Subcutaneous abdominal adipose tissue (tissue), 5 donors: ENCODE measurements at regions not wholly inside any gene's neighbourhood (a gene's known extent, or its start where the extent isn't known, plus 50 kb on each side); places are given as distances from the start of the nearest gene placed in this dataset.
"Not testable (repeated sequence)": the region's sequence is repeated elsewhere in the genome, so short reads cannot be mapped to it uniquely, and the experiment has no call there.

ENCODE experiments used
- H3K27ac ChIP-seq: one replicate; pipeline ENCODE4 v1.7.0; 2013; ENCODE audit warnings: low read depth, mild to moderate bottlenecking, inconsistent platforms, low read length, moderate library complexity
- H3K27me3 ChIP-seq, 5 donors: one replicate each; pipeline ENCODE4 v1.7.0; 2013; ENCODE audit warnings: low read length in 5 of 5, inconsistent platforms in 1 of 5; ENCODE audit not compliant: control insufficient read depth in 5 of 5, insufficient read depth in 4 of 5
- H3K36me3 ChIP-seq, 5 donors: one replicate each; pipeline ENCODE4 v1.7.0; 2013; ENCODE audit warnings: low read length in 5 of 5; ENCODE audit not compliant: control insufficient read depth in 5 of 5, insufficient read depth in 5 of 5
- H3K4me1 ChIP-seq, 5 donors: one replicate each; pipeline ENCODE4 v1.7.0; 2013; ENCODE audit warnings: low read length in 5 of 5, mild to moderate bottlenecking in 3 of 5, moderate library complexity in 1 of 5; ENCODE audit not compliant: control insufficient read depth in 5 of 5, insufficient read depth in 5 of 5
- H3K4me3 ChIP-seq, 5 donors: one replicate each; pipeline ENCODE4 v1.7.0; 2013; ENCODE audit warnings: low read length in 5 of 5, low read depth in 1 of 5
- H3K9ac ChIP-seq, 5 donors: one replicate each; pipeline ENCODE4 v1.7.0; 2013; ENCODE audit warnings: low read length in 5 of 5, mild to moderate bottlenecking in 4 of 5, moderate library complexity in 3 of 5
- H3K9me3 ChIP-seq, 5 donors: one replicate each; pipeline ENCODE4 v1.7.0; 2013; ENCODE audit warnings: low read length in 5 of 5; ENCODE audit not compliant: control insufficient read depth in 5 of 5
- donor health status: healthy.
- donor health status: healthy.
- donor health status: healthy.
- donor health status: healthy.
- donor health status: healthy.

DNA sequence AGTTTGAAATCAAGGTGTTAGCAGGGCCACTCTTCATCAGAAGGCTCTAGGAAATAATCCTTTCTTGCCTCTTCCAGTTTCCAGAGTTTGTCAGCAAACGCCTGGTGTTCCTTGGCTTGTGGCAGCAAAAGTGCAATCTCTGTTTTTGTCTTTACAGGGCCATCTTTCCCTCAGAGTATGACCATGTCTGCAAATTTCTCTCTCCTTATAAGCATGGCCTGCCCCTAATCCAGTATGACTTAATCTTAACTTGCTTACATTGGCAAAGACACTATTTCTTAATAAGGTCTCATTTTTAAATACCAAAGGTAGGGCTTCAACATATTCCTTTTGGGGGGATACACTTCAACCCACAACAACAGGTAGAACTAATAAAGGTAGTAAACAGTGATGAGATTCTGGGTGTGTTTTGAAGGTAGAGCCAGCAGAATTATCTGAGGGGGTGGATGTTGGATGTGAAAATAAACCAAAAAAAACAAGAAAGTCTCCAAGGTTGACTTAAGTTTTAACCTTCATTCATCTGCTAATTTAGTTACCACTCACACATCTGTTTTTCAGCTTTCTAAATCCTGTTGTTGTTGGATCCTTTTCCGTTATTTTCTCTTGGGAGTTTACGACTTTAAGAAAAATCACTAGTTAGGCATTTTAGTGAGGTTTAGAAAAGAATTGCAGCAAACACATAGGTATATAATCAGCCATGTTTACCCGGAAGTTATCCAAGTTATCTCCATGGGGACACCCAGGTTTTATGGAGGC lies 234.4 kb upstream of the FIGN start:
- Histone ChIP-seq H3K9me3 (no peaks in the 10 kb centered on the region), H3K4me1 (peaks cover 0 to 3% (median 0%) of the 10 kb centered on the region in 5 donors), H3K27ac (no peak overlapping the region), H3K27me3 (no peaks in the 10 kb centered on the region), H3K9ac (no peak overlapping the region), H3K4me3 (no peak overlapping the region), H3K36me3 (no peaks in the 10 kb centered on the region)

GRCh38 chr2:163964278-163964677 lies 228.5 kb upstream of the FIGN start:
- not testable (repeated sequence) for H3K36me3 ChIP-seq, H3K27me3 ChIP-seq, H3K9ac ChIP-seq, H3K27ac ChIP-seq, H3K9me3 ChIP-seq, H3K4me1 ChIP-seq, H3K4me3 ChIP-seq

DNA sequence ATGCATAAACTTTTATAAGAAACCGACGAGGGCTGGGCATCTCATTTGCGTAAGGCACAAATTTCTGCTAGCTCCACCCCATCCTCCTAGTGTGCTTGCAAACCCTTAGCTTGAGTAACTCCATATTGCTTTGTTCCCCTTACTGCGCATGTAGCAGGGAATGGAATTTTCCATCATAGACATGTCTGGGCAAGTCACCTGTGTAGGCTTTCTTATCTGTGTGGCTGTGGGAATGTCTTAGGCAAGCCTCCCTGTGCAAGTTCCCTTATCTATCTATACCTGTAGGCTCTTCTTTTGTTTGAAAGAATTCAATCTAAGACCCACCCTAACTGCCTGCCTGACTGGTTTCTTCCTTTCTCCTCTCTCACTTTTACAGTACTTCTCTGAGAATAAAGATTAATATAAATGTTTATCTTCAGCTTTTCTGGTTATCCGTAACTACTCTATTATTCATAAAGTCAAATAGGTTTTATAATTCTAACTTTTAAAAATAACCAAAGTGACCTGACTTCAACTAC lies 217.6 kb upstream of the FIGN start:
- Histone ChIP-seq H3K36me3 (no peaks in the 10 kb centered on the region), H3K4me3 (no peak overlapping the region), H3K4me1 (peaks cover 0 to 5% (median 0%) of the 10 kb centered on the region in 5 donors), H3K9me3 (no peaks in the 10 kb centered on the region), H3K9ac (no peak overlapping the region), H3K27ac (no peak overlapping the region), H3K27me3 (no peaks in the 10 kb centered on the region)

DNA sequence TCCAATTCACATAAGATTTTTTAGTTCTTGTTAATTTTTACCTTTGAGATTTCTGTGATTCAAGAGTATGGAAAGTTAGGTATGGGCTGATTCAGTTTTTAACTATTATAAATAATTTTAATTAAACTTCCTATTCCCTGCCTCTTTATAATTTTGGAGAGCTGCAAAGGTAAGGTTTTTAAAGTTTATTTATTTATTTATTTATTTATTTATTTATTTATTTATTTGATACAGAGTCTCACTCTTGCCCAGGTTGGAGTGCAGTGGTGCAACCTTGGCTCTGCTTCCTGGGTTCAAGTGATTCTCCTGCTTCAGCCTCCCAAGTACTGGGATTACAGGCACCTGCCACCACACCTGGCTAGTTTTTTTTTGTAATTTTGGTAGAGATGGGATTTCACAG lies 215.5 kb upstream of the FIGN start:
- H3K27me3 ChIP-seq, result no peaks in the 10 kb centered on the region
- H3K4me1 ChIP-seq, result peaks cover 0 to 5% (median 0%) of the 10 kb centered on the region in 5 donors
- no peaks in the 10 kb centered on the region for H3K9me3 ChIP-seq
- H3K27ac ChIP-seq, result no peak overlapping the region
- H3K9ac ChIP-seq, result no peak overlapping the region
- H3K36me3 ChIP-seq, result no peaks in the 10 kb centered on the region
- H3K4me3 ChIP-seq, result no peak overlapping the region

DNA sequence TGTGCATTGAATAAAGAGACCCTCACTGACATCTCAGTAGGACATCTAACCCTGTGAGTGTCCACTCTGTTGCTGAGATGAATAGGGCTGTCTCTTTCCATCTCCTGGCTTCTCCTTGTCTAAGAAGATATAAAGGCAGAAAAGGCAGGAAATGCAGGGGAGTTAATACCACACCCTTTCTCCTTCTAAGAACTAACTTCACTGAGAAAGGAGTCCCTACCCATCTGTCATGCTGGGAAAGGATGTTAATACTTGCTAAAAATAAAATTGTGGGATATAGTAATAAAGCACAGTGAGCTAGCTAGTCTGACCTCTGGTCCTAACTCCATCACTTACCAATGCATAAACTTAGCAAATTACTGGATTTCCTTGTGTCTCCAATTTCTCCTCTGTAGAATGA lies 213.9 kb upstream of the FIGN start:
- no peak overlapping the region for H3K27ac ChIP-seq
- H3K4me1 ChIP-seq, result peaks cover 0 to 5% (median 0%) of the 10 kb centered on the region in 5 donors
- no peaks in the 10 kb centered on the region for H3K36me3 ChIP-seq
- no peaks in the 10 kb centered on the region for H3K9me3 ChIP-seq
- H3K4me3 ChIP-seq, result no peak overlapping the region
- H3K27me3 ChIP-seq, result no peaks in the 10 kb centered on the region
- no peak overlapping the region for H3K9ac ChIP-seq

DNA sequence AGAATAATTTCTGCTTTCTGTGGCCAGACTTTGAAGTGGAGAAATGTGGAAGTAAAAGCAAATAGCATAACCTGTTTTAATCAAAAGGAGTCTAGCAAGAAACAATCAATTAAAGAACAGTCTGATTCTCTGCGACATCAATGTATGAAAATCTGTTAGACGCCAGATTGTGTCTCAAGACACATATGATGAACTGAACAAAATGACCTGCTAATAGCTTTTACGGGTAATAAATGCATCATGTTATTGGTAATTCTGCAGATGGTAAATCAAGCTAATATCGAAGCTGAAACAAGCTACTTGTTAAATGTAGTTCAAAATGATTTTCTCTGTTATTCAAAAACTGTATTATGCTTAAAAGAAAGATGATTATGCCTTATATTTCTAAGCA lies 208.5 kb upstream of the FIGN start:
- H3K36me3 ChIP-seq, result no peaks in the 10 kb centered on the region
- no peak overlapping the region for H3K4me3 ChIP-seq
- H3K27me3 ChIP-seq, result no peaks in the 10 kb centered on the region
- no peak overlapping the region for H3K9ac ChIP-seq
- no peaks in the 10 kb centered on the region for H3K9me3 ChIP-seq
- H3K27ac ChIP-seq, result no peak overlapping the region
- no peaks in the 10 kb centered on the region for H3K4me1 ChIP-seq

GRCh38 chr2:163943403-163944346 lies 207.9 kb upstream of the FIGN start:
- Histone ChIP-seq H3K9ac (no peak overlapping the region), H3K9me3 (no peaks in the 10 kb centered on the region), H3K27ac (no peak overlapping the region), H3K36me3 (no peaks in the 10 kb centered on the region), H3K4me1 (no peaks in the 10 kb centered on the region), H3K27me3 (no peaks in the 10 kb centered on the region), H3K4me3 (no peak overlapping the region)

GRCh38 chr2:163934131-163934530 lies 198.3 kb upstream of the FIGN start:
- Histone ChIP-seq H3K27me3 (no peaks in the 10 kb centered on the region), H3K4me1 (no peaks in the 10 kb centered on the region), H3K9me3 (no peaks in the 10 kb centered on the region), H3K27ac (no peak overlapping the region), H3K4me3 (no peak overlapping the region), H3K36me3 (no peaks in the 10 kb centered on the region), H3K9ac (no peak overlapping the region)

- Histone ChIP-seq H3K27me3 (no peaks in the 10 kb centered on the region), H3K27ac (no peak overlapping the region), H3K9ac (no peak overlapping the region), H3K4me1 (peaks cover 0 to 4% (median 0%) of the 10 kb centered on the region in 5 donors), H3K36me3 (no peaks in the 10 kb centered on the region), H3K9me3 (peaks cover 0 to 2% (median 0%) of the 10 kb centered on the region in 5 donors), H3K4me3 (no peak overlapping the region)
These were observed 183.9 kb upstream of the FIGN start for GRCh38 chr2:163919717-163920116.

- H3K4me3 ChIP-seq, H3K9ac ChIP-seq, H3K27ac ChIP-seq, H3K9me3 ChIP-seq, H3K27me3 ChIP-seq, H3K4me1 ChIP-seq, H3K36me3 ChIP-seq: not testable (repeated sequence)
These were observed 178.7 kb upstream of the FIGN start for GRCh38 chr2:163914486-163914885.
